Fibroblast of the aortic adventitia (primary cell): ENCODE measurements at regions not wholly inside any gene's neighbourhood (a gene's known extent, or its start where the extent isn't known, plus 50 kb on each side); places are given as distances from the start of the nearest gene placed in this dataset.
A peak's percentile ranks its signal among the peaks of the same experiment; 100 is the strongest.
"Not testable (repeated sequence)": the region's sequence is repeated elsewhere in the genome, so short reads cannot be mapped to it uniquely, and the experiment has no call there.

Source experiments
- DNase-seq: peaks from one replicate; pipeline ENCODE4 v3.0.0-alpha.2; 2010; ENCODE audit warnings: low read depth
- H3K4me3 ChIP-seq: 2 replicates; pipeline ENCODE4 v1.5.1; 2011; ENCODE audit warnings: low read depth, mild to moderate bottlenecking, control low read depth, low read length, moderate library complexity
- TF ChIP-seq, protein P1 (sequence below): IDR thresholded peaks from 2 replicates; pipeline ENCODE4 v1.5.1; 2011; ENCODE audit warnings: mild to moderate bottlenecking, low read length, control low read depth, inconsistent platforms; ENCODE audit not compliant: insufficient read depth

- H3K4me3 ChIP-seq, result no peak overlapping the region
- no peak for DNase-seq
- TF ChIP-seq, protein P1, sequence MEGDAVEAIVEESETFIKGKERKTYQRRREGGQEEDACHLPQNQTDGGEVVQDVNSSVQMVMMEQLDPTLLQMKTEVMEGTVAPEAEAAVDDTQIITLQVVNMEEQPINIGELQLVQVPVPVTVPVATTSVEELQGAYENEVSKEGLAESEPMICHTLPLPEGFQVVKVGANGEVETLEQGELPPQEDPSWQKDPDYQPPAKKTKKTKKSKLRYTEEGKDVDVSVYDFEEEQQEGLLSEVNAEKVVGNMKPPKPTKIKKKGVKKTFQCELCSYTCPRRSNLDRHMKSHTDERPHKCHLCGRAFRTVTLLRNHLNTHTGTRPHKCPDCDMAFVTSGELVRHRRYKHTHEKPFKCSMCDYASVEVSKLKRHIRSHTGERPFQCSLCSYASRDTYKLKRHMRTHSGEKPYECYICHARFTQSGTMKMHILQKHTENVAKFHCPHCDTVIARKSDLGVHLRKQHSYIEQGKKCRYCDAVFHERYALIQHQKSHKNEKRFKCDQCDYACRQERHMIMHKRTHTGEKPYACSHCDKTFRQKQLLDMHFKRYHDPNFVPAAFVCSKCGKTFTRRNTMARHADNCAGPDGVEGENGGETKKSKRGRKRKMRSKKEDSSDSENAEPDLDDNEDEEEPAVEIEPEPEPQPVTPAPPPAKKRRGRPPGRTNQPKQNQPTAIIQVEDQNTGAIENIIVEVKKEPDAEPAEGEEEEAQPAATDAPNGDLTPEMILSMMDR, result no peak
These were observed 169.8 kb upstream of the KBTBD8 start for GRCh38 chr3:66828303-66828702.

GRCh38 chr3:66830301-66830700, 167.8 kb upstream of the KBTBD8 start:
- TF ChIP-seq, protein P1, result no peak
- H3K4me3 ChIP-seq, result no peak overlapping the region
- DNase-seq, result no peak

DNA sequence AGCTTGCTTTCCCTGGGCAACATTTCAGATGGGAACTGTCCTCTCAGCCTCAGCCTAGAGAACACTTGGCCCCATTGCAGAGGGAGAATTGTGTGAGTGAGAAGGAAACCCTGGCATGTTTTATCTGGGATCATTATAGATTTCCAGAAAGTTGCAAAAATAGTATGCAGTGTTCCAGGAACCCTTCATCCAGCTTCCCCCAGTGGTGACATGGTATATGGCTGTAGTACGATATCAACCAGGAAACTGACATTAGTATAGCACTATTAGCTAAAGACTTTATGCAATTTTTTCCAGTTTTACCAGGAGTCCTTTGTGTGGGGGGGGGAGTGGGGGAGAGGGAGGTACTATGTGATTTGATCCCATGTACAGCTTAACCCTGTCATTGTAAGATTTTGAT, 166.2 kb upstream of the KBTBD8 start:
- TF ChIP-seq, protein P1, result no peak
- H3K4me3 ChIP-seq, result no peak overlapping the region
- no peak for DNase-seq

GRCh38 chr3:66836363-66837152, 161.5 kb upstream of the KBTBD8 start:
- DNase-seq, result peak; percentile 24
- H3K4me3 ChIP-seq, result no peak overlapping the region
- TF ChIP-seq, protein P1, result peak; percentile 6

- no peak for DNase-seq
- H3K4me3 ChIP-seq, result no peak overlapping the region
- TF ChIP-seq, protein P1, result no peak
These were observed 159.4 kb upstream of the KBTBD8 start for GRCh38 chr3:66838704-66839103.

GRCh38 chr3:66839508-66839907, 158.6 kb upstream of the KBTBD8 start:
- H3K4me3 ChIP-seq, result no peak overlapping the region
- TF ChIP-seq, protein P1, result no peak
- no peak for DNase-seq

DNA sequence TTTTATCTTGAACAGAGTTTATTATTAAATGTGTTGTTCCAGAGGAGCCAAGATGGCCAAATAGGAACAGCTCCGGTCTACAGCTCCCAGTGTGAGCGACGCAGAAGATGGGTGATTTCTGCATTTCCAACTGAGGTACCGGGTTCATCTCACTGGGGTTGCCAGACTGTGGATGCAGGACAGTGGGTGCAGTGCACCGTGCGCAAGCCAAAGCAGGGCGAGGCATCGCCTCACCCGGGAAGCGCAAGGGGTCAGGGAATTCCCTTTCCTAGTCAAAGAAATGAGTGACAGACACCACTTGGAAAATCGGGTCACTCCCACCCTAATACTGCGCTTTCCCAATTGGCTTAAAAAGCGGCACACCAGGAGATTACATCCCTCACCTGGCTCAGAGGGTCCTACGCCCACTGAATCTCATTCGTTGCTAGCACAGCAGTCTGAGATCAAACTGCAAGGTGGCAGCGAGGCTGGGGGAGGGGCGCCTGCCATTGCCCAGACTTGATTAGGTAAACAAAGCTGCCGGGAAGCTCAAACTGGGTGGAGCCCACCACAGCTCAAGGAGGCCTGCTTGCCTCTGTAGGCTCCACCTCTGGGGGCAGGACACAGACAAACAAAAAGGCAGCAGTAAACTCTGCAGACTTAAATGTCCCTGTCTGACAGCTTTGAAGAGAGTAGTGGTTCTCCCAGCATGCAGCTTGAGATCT, 155.2 kb upstream of the KBTBD8 start:
- not testable (repeated sequence) for H3K4me3 ChIP-seq, DNase-seq
